NCI-H748 (cell line): ENCODE measurements at regions not wholly inside any gene's neighbourhood (a gene's known extent, or its start where the extent isn't known, plus 50 kb on each side); places are given as distances from the start of the nearest gene placed in this dataset.

Experiments
- DNase-seq: peaks from one replicate; lab custom pipeline; 2025; ENCODE audit not compliant: unreplicated experiment; lab: John Stamatoyannopoulos, UW

GRCh38 chr4:43242606-43243005 is 350.1 kb downstream of the GRXCR1 start:
- no peak for DNase-seq

DNA sequence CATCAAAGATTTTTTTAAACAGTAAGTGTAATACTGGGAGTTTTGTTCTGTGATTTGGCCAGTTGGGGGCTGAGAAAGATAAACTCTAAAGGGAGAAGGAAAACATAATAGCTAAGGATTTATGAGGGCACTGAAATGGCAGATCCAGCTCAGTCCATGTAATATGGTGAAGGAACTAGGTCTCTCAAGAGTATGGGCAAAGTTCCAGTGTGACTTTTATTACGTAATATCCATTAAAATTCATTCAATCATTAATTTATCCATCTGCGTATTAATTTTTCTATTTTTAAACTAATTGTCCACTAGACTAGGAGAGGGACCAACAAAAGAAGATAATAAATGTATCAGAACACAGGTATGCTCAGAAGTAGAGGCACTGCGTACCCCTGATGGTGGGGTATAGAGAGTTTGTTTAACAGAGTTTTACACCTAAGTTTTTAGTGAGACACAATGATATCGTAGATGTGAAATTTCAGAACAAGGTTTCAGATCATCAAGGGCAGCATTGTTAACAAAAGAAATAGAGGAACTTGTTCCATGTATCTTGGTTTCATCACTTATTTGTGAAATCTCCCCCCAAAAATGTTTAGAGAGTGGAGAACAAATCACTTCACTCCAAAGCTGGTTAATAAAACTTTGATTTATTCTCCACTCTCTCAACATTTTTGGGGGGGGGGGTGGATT is 351.1 kb downstream of the GRXCR1 start:
- no peak for DNase-seq

DNA sequence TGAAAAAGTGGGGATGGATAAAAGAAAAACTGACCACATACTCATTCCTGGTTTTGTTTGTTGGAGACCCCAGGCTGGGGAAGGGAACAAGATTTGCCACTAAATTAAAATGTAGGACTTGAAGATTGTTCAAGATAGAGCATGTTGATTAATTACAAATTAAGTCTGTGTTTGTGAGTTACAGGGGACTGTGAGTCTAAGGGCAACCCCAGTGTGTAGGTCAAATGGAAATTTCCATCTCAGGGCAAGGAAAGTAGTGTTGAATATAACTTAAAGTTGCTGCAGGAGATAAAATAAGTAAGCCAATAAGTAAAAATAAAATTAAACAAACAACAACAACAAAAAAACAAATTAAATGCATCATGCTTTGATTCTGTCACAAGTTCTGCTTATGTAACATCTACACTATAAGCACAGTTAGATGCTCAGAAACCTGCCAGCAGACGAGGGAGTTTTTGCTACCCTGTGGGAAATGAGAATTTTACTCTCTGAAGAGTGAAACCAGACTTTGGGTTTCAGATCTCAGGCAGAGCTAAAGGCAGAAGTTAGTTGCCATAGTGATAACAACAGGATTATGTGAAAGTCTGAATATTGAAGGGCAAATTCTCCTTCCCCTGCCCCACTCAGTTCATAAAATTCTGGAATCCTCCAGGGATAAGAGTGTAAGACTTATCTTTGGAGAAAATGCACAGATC is 352.3 kb downstream of the GRXCR1 start:
- DNase-seq, result no peak

DNA sequence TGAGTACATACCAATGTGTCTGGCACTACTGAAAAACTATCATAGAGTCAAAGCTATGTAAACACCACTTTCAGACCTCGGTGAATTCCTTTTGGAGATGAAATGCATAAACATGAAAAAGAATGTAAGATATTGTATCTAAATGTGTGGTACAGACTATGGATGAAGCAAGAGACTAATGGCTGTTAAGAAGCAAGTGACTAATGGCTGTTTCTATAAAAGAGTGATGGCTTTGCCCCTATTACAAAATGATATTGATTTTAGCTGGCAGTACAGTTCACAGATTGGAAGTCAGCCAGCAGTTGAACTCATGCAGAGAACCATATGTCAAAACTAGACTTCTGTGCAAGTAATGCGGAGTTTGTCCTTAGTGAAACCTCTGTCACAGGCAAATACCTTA is 359.3 kb downstream of the GRXCR1 start:
- DNase-seq, result peak; percentile 0

GRCh38 chr4:43253541-43253940 is 361.0 kb downstream of the GRXCR1 start:
- no peak for DNase-seq

GRCh38 chr4:43264730-43265129 is 372.2 kb downstream of the GRXCR1 start:
- DNase-seq, result no peak

DNA sequence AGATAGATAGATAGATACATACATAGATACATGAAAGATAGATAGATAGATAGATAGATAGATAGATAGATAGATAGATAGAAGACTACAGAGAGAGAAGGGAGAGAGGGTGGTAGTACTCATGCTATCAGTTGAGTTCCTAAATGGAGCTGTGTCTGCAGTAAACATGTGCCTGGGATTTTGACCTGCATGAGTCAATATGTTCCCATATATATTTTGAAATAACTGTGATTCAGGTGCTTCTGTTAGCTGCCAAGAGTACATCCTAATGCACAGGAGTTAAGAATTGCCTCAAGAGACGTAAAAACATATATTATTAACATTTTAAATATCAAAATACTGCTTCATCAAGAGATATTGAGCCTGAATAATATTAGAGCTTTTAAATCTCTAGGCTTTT is 379.4 kb downstream of the GRXCR1 start:
- DNase-seq, result no peak

DNA sequence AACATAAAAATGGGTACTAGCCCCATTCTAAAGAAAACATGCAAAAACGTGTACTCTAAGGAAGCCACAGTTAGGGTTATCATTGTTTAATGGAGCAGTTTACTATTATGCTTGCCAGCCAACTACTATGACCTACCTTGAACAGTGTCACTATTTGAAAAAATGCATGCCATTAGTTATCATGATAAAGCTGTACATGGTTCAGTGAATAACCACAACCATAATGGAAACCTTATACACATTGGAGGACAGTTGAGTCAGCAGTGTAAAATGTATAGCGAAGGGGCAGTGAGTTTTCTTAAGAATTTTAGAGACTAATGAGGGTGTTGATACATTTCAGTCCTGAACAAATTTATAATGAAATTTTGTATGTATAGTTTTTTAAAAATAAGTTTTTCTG is 381.9 kb downstream of the GRXCR1 start:
- no peak for DNase-seq

GRCh38 chr4:43275779-43276178 is 383.3 kb downstream of the GRXCR1 start:
- DNase-seq, result no peak

DNA sequence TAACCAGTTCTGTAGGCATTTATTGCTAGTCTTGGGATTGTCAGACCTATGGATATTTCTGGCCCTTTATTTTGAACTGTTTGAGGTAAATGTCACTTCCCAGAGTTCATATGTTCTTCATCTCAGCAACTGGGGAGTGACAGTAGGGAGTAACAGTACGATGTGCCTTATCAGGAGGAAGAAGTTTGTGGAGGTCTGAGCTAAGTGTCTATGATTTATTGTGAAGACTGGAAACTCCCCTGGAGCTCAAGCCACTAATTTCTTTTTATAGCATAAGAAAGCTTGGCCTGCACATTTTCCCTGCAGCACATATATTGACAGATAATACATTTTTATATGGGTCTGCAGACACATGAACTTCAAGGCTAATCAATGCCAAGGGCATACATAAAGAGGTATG is 383.8 kb downstream of the GRXCR1 start:
- DNase-seq, result no peak

DNA sequence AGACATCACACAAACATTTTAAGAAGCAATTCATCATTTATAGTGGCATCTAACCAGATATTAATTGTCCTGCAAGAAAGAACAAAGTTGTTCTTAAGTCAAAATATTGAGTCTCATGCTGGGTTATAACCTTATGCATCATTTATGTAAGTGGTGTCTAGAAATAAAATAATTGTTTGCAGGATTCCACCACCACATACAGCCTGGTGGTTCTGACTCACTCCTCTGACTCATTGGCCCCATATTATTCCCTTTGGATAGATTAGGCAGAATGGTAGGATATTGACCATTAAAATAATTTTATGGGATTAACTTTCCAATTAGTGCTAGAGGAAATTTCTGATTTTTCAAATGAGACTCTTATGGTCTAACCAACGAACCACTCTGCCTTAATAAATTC is 384.5 kb downstream of the GRXCR1 start:
- no peak for DNase-seq

DNA sequence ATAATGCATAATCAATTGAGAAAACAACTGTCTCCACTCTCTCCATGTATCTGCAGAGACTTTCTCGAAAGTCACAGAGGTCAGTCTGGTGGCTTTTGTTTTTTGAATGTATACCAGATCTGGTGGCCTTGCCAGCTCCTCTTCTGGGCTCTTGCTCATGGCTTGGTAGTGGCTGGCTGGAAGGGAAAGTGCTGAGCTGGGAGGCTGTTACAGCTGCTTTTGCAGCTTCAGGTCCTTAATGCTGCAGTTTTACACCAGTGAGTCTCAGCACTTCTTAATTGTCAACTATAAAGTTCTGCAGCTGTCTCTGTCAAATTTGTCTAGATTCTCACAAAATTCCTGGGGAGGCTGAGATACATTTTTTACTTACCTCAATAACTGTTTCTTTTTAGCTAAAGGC is 390.0 kb downstream of the GRXCR1 start:
- no peak for DNase-seq

GRCh38 chr4:43286137-43286536 is 393.6 kb downstream of the GRXCR1 start:
- no peak for DNase-seq

- no peak for DNase-seq
These were observed 404.5 kb downstream of the GRXCR1 start for GRCh38 chr4:43296946-43297528.

DNA sequence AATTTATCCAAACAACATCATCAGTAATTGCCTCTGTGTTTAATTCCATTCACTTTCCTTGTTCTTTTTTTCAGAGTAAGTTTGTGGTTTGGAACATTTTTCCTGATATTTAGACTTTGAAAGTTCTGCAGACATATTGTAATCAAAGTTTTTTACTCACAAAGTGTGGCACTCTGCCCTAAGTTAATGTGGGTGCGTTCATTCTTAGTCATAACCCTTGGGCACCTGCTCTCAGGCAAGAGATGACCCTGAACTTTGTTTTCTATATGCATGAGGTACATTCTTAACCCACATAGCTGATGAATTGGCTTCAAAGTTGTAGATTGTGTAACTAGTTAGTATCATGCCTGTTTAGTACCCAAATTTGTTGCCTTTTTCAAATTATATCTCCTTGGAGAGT is 424.3 kb downstream of the GRXCR1 start:
- no peak for DNase-seq

DNA sequence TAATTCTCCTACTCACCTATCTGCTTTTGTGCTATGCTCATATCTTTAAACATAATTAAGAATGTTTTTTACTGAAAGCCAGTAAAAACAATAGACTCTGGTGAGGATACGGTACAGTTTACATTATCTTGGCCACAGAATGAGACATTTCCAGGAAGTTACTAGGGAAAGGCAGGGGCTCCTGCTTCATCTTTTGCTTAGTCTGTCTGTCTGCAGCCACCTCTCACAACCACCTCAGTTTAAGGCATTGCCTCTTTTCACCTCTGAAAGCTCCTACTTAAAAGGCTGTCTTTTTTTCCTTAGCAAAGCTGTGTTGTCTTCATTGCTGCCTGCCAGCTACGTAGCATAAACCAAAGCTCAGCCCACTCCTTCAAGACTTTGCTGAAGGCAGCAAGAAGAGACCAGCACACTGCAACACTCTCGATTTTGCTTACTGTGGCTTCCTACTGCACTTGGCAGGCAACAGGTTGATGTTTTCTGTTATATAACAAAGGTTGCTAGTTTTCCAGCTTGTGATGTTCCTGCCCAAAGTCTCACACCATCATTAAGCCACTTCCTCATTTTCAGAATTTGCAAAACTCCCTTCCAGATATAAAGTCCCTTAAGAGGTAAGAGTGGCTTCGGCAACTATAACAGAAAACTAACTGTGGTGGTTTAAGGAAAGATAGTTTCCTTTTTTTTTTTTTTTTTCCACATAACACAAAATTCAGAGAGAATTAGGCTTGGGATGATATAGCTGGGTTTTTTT is 432.9 kb downstream of the GRXCR1 start:
- no peak for DNase-seq

DNA sequence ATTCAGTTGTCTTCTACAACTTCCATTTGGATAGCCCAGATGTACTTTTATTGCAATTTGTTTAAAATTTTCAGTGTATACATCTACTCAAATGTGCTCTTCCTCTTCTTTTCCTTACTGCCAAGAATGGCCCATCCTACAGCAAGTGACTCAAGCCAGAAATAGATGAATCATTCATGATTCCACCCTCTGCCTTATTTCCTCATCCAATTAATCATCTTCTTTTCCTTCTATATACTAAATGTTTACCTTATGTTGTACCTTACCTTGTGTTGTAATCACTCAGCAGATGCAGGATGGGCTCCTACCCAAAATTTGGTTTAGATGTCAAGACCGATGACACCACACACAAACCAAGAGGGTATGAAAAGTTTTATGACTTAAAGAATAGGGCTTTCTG is 437.8 kb downstream of the GRXCR1 start:
- no peak for DNase-seq

- no peak for DNase-seq
These were observed 438.9 kb downstream of the GRXCR1 start for GRCh38 chr4:43331226-43332051.

GRCh38 chr4:43332052-43332425 is 439.5 kb downstream of the GRXCR1 start:
- no peak for DNase-seq

DNA sequence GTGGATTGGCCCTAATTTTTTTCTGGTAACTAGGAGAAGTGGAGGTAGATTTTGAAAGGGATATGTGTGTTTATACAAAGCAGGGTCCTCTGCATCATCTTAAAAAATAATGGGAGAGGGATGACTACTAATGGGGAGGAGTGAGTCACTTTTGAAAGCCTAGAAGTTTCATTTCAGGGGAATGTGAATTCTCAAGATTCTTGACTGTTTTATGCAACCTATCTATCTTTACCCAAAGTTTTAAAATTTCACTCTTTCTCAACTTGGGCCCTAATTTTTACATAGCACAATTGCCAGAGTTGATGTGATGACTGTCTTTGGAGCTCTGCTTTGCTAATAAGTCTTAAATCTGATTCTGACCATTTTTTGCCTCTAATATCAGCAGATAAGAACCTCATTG is 445.2 kb downstream of the GRXCR1 start:
- DNase-seq, result no peak

- DNase-seq, result no peak
These were observed 446.9 kb downstream of the GRXCR1 start for GRCh38 chr4:43339435-43339834.
